ENCODE measurements at regions not wholly inside any gene's neighbourhood (a gene's known extent, or its start where the extent isn't known, plus 50 kb on each side); places are given as distances from the start of the nearest gene placed in this dataset.

DNA sequence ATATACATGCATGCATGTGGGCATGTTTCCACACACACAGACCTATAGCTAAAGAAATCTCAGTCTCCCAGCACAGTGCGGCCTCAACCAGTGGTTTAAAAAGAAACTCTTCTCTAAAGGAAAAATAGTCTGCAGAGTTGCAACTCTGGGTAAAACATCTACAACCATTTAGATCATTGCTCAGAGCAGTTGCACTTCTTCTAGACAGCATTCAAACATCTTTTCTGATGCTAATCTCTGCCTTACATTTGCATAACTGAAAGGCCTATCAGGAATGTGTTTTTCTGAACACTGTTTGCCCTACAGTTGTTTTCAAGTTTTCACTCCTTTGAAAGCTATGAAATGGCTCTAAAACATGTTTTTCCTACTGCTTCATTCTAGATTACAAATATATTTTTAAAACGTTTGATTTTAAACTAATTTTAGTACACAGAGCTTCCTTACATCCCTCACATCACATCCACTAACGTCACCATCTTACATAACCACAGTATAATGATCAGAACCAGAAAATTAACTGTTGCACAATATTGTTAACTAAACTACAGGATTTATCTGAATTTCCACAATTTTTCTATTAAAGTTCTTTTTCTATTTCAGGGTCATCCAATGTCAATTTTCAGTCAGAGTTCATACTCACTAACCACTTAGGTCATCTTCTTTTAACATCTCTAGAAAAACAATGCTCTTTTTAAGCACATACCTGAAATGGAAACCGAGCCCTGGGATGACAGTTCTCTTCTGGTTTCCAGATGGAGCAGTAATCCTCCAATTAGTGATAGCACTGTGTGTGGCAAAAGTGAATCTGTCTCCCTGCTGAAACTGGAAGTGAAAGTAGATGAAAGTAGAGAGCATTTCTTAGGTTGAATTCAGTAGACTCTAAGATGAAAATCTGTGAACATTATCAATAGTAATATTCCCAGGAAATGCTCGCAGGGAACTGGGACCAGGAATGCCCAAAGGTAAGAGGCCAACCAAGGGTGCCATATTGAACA, 501.6 kb upstream of the GCFC2 start:
- H3K4me3 ChIP-seq (ENCODE audit: low read depth, low read length): no peak overlapping the region
- TF ChIP-seq CTCF (IDR thresholded peaks at IDR 0.05; ENCODE audit: low read depth, low read length): no peak

GRCh38 chr2:76210551-76210950, 499.8 kb upstream of the GCFC2 start:
- no peak overlapping the region for H3K4me3 ChIP-seq (ENCODE audit: low read depth, low read length)
- TF ChIP-seq CTCF (IDR thresholded peaks at IDR 0.05; ENCODE audit: low read depth, low read length): no peak

DNA sequence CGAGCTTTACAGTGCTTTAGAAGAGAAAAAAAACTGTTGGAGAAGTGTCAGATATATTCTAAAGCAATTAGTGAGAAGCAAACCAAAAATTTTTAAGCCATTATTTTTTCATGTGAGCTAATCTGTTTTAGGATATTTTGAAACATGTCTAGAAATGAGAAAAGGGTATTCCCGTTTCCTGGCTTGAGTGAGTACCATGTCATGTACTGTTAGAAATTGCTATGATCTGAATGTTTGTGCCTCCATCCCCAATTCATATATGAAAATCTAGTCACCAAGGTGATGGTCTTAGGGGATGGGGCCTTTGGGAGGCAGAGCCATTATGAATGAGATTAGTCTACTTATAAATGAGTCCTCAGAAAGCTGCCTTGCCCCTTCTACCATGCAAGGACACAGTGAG, 493.3 kb upstream of the GCFC2 start:
- H3K4me3 ChIP-seq (ENCODE audit: low read depth, low read length): no peak overlapping the region
- TF ChIP-seq CTCF (IDR thresholded peaks at IDR 0.05; ENCODE audit: low read depth, low read length): no peak

DNA sequence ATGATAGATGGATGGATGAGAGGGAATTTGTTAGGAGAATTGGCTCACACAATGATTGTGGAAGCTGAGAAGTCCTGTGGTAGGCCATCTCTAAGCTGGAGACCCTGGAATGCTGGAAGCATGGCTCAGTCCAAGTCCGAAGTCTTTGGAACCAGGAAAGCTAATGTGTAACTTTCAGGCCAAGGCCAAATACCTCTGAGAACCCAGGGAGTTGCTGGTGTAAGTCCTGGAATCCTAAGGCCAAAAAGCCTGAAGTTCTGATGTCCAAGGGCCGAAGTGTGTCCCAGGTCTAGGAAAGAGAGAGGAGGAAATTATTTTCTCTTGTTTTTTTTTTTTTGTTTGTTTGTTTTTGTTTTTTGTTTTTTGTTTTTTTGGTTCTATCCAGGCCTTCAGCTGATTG, 492.2 kb upstream of the GCFC2 start:
- H3K4me3 ChIP-seq (ENCODE audit: low read depth, low read length): no peak overlapping the region
- TF ChIP-seq CTCF (IDR thresholded peaks at IDR 0.05; ENCODE audit: low read depth, low read length): no peak

DNA sequence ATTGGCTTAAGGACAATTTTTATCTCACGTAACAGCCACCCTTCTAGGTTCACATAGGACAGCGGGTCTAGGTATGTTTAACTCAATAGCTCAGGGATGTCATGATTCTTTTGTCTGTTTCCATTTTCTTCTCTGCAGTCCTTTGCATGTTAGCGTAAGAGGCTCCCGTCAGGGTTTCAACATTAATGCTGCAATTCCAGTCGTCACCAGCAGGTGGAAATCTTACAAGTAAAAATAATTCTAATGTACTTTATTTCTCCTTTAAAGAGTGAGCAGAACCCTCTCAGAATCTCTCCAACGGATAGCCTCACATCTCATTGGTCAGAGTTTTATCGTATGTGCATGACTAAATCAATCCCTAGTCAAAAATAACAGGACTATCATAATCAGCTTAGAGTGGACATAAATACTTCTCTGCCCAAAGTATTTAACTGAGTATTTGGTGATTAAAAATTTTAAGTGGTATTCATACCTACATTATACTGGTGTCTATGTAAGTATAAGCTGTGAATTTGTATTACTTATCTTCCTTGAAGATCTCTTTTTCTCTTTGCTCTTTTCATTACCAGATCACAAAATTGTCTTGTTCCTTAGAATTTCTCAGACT, 487.2 kb upstream of the GCFC2 start:
- peak; percentile 34 for TF ChIP-seq CTCF (IDR thresholded peaks at IDR 0.05; ENCODE audit: low read depth, low read length)
- H3K4me3 ChIP-seq (ENCODE audit: low read depth, low read length): no peak overlapping the region

GRCh38 chr2:76197428-76197827, 486.7 kb upstream of the GCFC2 start:
- no peak overlapping the region for H3K4me3 ChIP-seq (ENCODE audit: low read depth, low read length)
- no peak for TF ChIP-seq CTCF (IDR thresholded peaks at IDR 0.05; ENCODE audit: low read depth, low read length)

All from WI38 (cell line).